Sigmoid colon (tissue), 6 donors: ENCODE measurements at regions not wholly inside any gene's neighbourhood (a gene's known extent, or its start where the extent isn't known, plus 50 kb on each side); places are given as distances from the start of the nearest gene placed in this dataset.
A peak's percentile ranks its signal among the peaks of the same experiment; 100 is the strongest.

Experiments
- DNase-seq: peaks from one replicate; pipeline ENCODE4 v3.0.0-alpha.2; 2019
- H3K27ac ChIP-seq, 4 donors: fragments of 200-600 bp; sonication (generic); one replicate each; pipeline ENCODE4 v1.5.1; 2016 to 2019; ENCODE audit warnings: mild to moderate bottlenecking in 1 of 4
- H3K27me3 ChIP-seq, 3 donors: fragments of 200-600 bp; sonication (generic); one replicate each; pipeline ENCODE4 v1.5.1; 2019; ENCODE audit warnings: mild to moderate bottlenecking in 1 of 3
- H3K36me3 ChIP-seq, 4 donors: fragments of 200-600 bp; sonication (generic); one replicate each; pipeline ENCODE4 v1.5.1; 2016 to 2019
- H3K4me1 ChIP-seq, 4 donors: fragments of 200-600 bp; sonication (generic); one replicate each; pipeline ENCODE4 v1.5.1; 2017 to 2019
- H3K4me3 ChIP-seq, 4 donors: fragments of 200-600 bp; sonication (generic); one replicate each; pipeline ENCODE4 v1.5.1; 2017 to 2019; ENCODE audit warnings: mild to moderate bottlenecking in 2 of 4, moderate library complexity in 1 of 4
- H3K9me3 ChIP-seq, 4 donors: fragments of 200-600 bp in 3 of 4; sonication (generic) in 3 of 4; one replicate each; pipeline versions ENCODE4 v1.5.1 to v1.6.1; 2013 to 2019
- CTCF ChIP-seq, 4 experiments: fragments of 450-650 bp in 3 of 4; fragments of 200-600 bp in 1 of 4; IDR thresholded peaks; one replicate each; pipeline ENCODE4 v1.5.1; 2016 to 2019; ENCODE audit warnings: antibody characterized with exemption in 4 of 4, mild to moderate bottlenecking in 3 of 4, moderate library complexity in 2 of 4
- EP300 ChIP-seq, 4 donors: sonication (generic); formaldehyde crosslinking; IDR thresholded peaks; one replicate each; pipeline ENCODE4 v1.6.1; 2017; ENCODE audit warnings: antibody characterized with exemption in 4 of 4
- POLR2A ChIP-seq, 2 donors: fragments of 450-650 bp; IDR thresholded peaks; one replicate each; pipeline ENCODE4 v1.6.1; 2016; ENCODE audit warnings: antibody characterized with exemption in 2 of 2, mild to moderate bottlenecking in 2 of 2, moderate library complexity in 2 of 2
- POLR2AphosphoS5 ChIP-seq, 4 donors: sonication (generic); formaldehyde crosslinking; IDR thresholded peaks; one replicate each; pipeline ENCODE4 v1.6.1; 2017; ENCODE audit warnings: antibody characterized with exemption in 4 of 4
- WGBS, 2 donors: extraction: QIAGEN DNeasy Blood & Tissue Kit; methylation state at CpG; one replicate each; pipeline ENCODE4 v1.1.7; 2013; 5-methylcytosine and 5-hydroxymethylcytosine counted together
- intact Hi-C: fragments of 100-400 bp; cut with DNase I; formaldehyde crosslinking; loops from one replicate; pipeline ENCODE4 v1.15.1; 2023
- donor health status: healthy with polysubstance abuse.
- donor health status: healthy.

- no peak for DNase-seq
- TF ChIP-seq POLR2AphosphoS5 (IDR thresholded peaks at IDR 0.05) (no peak), POLR2A (IDR thresholded peaks at IDR 0.05) (no peak), CTCF (IDR thresholded peaks at IDR 0.05) (no peak), EP300 (IDR thresholded peaks at IDR 0.05) (no peak)
- Histone ChIP-seq H3K36me3 (no peaks in the 10 kb centered on the region), H3K27me3 (no peaks in the 10 kb centered on the region), H3K9me3 (no peaks in the 10 kb centered on the region), H3K27ac (peak overlapping the region in 1 of 4 donors; percentile 18), H3K4me3 (no peak overlapping the region), H3K4me1 (peaks cover 0 to 20% (median 8%) of the 10 kb centered on the region in 4 donors)
- 77 to 86% methylated on average over 8 of the region's 8 CpGs for WGBS, 2 donors
- intact Hi-C loops, result no loop called here
These were observed 221.2 kb upstream of the ADAMTS9 start for GRCh38 chr3:64909011-64909410.

- TF ChIP-seq CTCF (IDR thresholded peaks at IDR 0.05) (peak in 1 of 4 experiments; percentile 6), POLR2AphosphoS5 (IDR thresholded peaks at IDR 0.05) (peak in 1 of 4 donors; percentile 38), EP300 (IDR thresholded peaks at IDR 0.05) (no peak)
- H3K4me1 ChIP-seq, result peaks cover 0 to 26% (median 11%) of the 10 kb centered on the region in 4 donors
- no peak for DNase-seq
These were observed 220.5 kb upstream of the ADAMTS9 start for GRCh38 chr3:64908251-64908685.

DNA sequence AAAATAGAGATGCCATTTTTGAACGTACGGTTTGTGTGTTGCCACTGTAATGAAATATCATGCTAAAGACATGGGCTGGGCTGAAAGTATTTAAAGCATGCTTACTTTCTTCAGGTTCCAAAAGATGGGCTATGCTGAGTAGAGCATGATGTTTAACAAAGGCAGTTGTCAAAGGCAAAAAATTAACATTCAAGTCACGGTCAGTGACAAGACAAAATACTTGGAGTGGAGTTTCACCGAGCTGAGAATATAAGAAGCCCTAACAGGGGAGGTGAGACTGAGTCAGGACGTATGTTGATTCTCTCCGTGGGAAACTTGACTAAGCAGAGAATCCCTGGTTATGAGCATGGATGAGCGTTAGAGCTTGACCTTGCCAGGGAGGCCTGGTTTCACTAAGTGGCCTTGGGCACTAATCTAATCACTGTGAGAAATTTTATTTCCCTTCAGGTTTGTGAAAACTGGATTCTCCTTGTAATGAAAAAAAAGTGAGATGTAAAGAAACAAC lies 218.2 kb upstream of the ADAMTS9 start:
- intact Hi-C loops, result no loop called here
- H3K4me1 ChIP-seq, result peaks cover 0 to 49% (median 33%) of the 10 kb centered on the region in 4 donors
- TF ChIP-seq POLR2AphosphoS5 (IDR thresholded peaks at IDR 0.05) (no peak), POLR2A (IDR thresholded peaks at IDR 0.05) (no peak), EP300 (IDR thresholded peaks at IDR 0.05) (no peak), CTCF (IDR thresholded peaks at IDR 0.05) (no peak)
- no peak overlapping the region for H3K27ac ChIP-seq
- no peaks in the 10 kb centered on the region for H3K36me3 ChIP-seq
- H3K4me3 ChIP-seq, result no peak overlapping the region
- 92 to 95% methylated on average over 7 of the region's 7 CpGs for WGBS, 2 donors
- H3K9me3 ChIP-seq, result no peaks in the 10 kb centered on the region
- no peak for DNase-seq
- H3K27me3 ChIP-seq, result no peaks in the 10 kb centered on the region

More at GRCh38 chr3:64908251-64908685, 220.5 kb upstream of the ADAMTS9 start:
- 55 to 67% methylated on average over 5 of the region's 5 CpGs for WGBS, 2 donors
- H3K27ac ChIP-seq, result no peak overlapping the region
- H3K9me3 ChIP-seq, result no peaks in the 10 kb centered on the region
- H3K36me3 ChIP-seq, result no peaks in the 10 kb centered on the region
- no peak overlapping the region for H3K4me3 ChIP-seq
- H3K27me3 ChIP-seq, result no peaks in the 10 kb centered on the region
- intact Hi-C loops, result no loop called here

- no peaks in the 10 kb centered on the region for H3K9me3 ChIP-seq
- no peaks in the 10 kb centered on the region for H3K36me3 ChIP-seq
- peak overlapping the region in 1 of 4 donors; percentile 70 for H3K27ac ChIP-seq
- TF ChIP-seq CTCF (IDR thresholded peaks at IDR 0.05) (no peak), POLR2A (IDR thresholded peaks at IDR 0.05) (no peak), EP300 (IDR thresholded peaks at IDR 0.05) (no peak), POLR2AphosphoS5 (IDR thresholded peaks at IDR 0.05) (no peak)
- 60 to 65% methylated on average over 1 of the region's 1 CpG for WGBS, 2 donors
- no peak for DNase-seq
- peaks cover 0 to 49% (median 37%) of the 10 kb centered on the region in 4 donors for H3K4me1 ChIP-seq
- no peaks in the 10 kb centered on the region for H3K27me3 ChIP-seq
- intact Hi-C loops, result no loop called here
- H3K4me3 ChIP-seq, result no peak overlapping the region
These were observed 215.2 kb upstream of the ADAMTS9 start for GRCh38 chr3:64903006-64903405.

- H3K27me3 ChIP-seq, result no peaks in the 10 kb centered on the region
- no peak overlapping the region for H3K4me3 ChIP-seq
- TF ChIP-seq POLR2AphosphoS5 (IDR thresholded peaks at IDR 0.05) (no peak), CTCF (IDR thresholded peaks at IDR 0.05) (no peak), EP300 (IDR thresholded peaks at IDR 0.05) (no peak), POLR2A (IDR thresholded peaks at IDR 0.05) (no peak)
- intact Hi-C loops, result no loop called here
- peaks cover 0 to 48% (median 37%) of the 10 kb centered on the region in 4 donors for H3K4me1 ChIP-seq
- no peak for DNase-seq
- 67 to 72% methylated on average over 3 of the region's 3 CpGs for WGBS, 2 donors
- peak overlapping the region in 2 of 4 donors; percentile 54 to 70 for H3K27ac ChIP-seq
- no peaks in the 10 kb centered on the region for H3K9me3 ChIP-seq
- no peaks in the 10 kb centered on the region for H3K36me3 ChIP-seq
These were observed 214.3 kb upstream of the ADAMTS9 start for GRCh38 chr3:64901986-64902516.
